ENCODE measurements at regions not wholly inside any gene's neighbourhood (a gene's known extent, or its start where the extent isn't known, plus 50 kb on each side); places are given as distances from the start of the nearest gene placed in this dataset.

- DNase-seq (ENCODE audit: low read depth in 3 of 3): no peak
Observed at GRCh38 chr5:4068171-4068570, 472.5 kb downstream of the IRX1 start.

- DNase-seq (ENCODE audit: low read depth in 3 of 3): no peak
Observed at GRCh38 chr5:4078544-4078943, 482.9 kb downstream of the IRX1 start.

GRCh38 chr5:4079831-4080230 lies 484.2 kb downstream of the IRX1 start:
- no peak for DNase-seq (ENCODE audit: low read depth in 3 of 3)

GRCh38 chr5:4080370-4080769 lies 484.7 kb downstream of the IRX1 start:
- no peak for DNase-seq (ENCODE audit: low read depth in 3 of 3)

- DNase-seq (ENCODE audit: low read depth in 3 of 3): no peak
Observed at GRCh38 chr5:4081059-4081458, 485.4 kb downstream of the IRX1 start.

- DNase-seq (ENCODE audit: low read depth in 3 of 3): no peak
Observed at GRCh38 chr5:4081466-4081865, 485.8 kb downstream of the IRX1 start.

- DNase-seq (ENCODE audit: low read depth in 3 of 3): no peak
Observed at GRCh38 chr5:4082966-4083564, 487.4 kb downstream of the IRX1 start.

GRCh38 chr5:4083591-4084337 lies 488.1 kb downstream of the IRX1 start:
- no peak for DNase-seq (ENCODE audit: low read depth in 3 of 3)

- DNase-seq (ENCODE audit: low read depth in 3 of 3): no peak
Observed at GRCh38 chr5:4086081-4086480, 490.4 kb downstream of the IRX1 start.

GRCh38 chr5:4087110-4087509 lies 491.5 kb downstream of the IRX1 start:
- DNase-seq (ENCODE audit: low read depth in 3 of 3): no peak

GRCh38 chr5:4089087-4089486 lies 493.5 kb downstream of the IRX1 start:
- DNase-seq (ENCODE audit: low read depth in 3 of 3): no peak

GRCh38 chr5:4093236-4093635 lies 497.6 kb downstream of the IRX1 start:
- no peak for DNase-seq (ENCODE audit: low read depth in 3 of 3)

GRCh38 chr5:4093970-4094369 lies 498.3 kb downstream of the IRX1 start:
- no peak for DNase-seq (ENCODE audit: low read depth in 3 of 3)

GRCh38 chr5:4095918-4096630 lies 500.4 kb downstream of the IRX1 start:
- no peak for DNase-seq (ENCODE audit: low read depth in 3 of 3)

- DNase-seq (ENCODE audit: low read depth in 3 of 3): no peak
Observed at GRCh38 chr5:4097199-4097598, 501.6 kb downstream of the IRX1 start.

- DNase-seq (ENCODE audit: low read depth in 3 of 3): no peak
Observed at GRCh38 chr5:4098226-4098625, 502.6 kb downstream of the IRX1 start.

GRCh38 chr5:4099386-4099785 lies 503.8 kb downstream of the IRX1 start:
- DNase-seq (ENCODE audit: low read depth in 3 of 3): no peak

- DNase-seq (ENCODE audit: low read depth in 3 of 3): no peak
Observed at GRCh38 chr5:4100739-4101138, 505.1 kb downstream of the IRX1 start.

GRCh38 chr5:4101189-4101588 lies 505.6 kb downstream of the IRX1 start:
- DNase-seq (ENCODE audit: low read depth in 3 of 3): no peak

- DNase-seq (ENCODE audit: low read depth in 3 of 3): no peak
Observed at GRCh38 chr5:4104831-4105597, 509.4 kb downstream of the IRX1 start.

GRCh38 chr5:4108690-4109089 lies 513.1 kb downstream of the IRX1 start:
- no peak for DNase-seq (ENCODE audit: low read depth in 3 of 3)

- no peak for DNase-seq (ENCODE audit: low read depth in 3 of 3)
Observed at GRCh38 chr5:4113426-4113825, 517.8 kb downstream of the IRX1 start.

Measured in stimulated activated CD4-positive, alpha-beta T cell treated with anti-CD3 and anti-CD28 coated beads, TNF-alpha, amount 100 ng/mL, for 4 hours (primary cell).